Embryonic facial prominence (tissue), 1 donor: ENCODE measurements at regions not wholly inside any gene's neighbourhood (a gene's known extent, or its start where the extent isn't known, plus 50 kb on each side); places are given as distances from the start of the nearest gene placed in this dataset.
"Not testable (repeated sequence)": the region's sequence is repeated elsewhere in the genome, so short reads cannot be mapped to it uniquely, and the experiment has no call there.

Experiments used
- DNase-seq: peaks from one replicate; pipeline ENCODE4 v3.0.0-alpha.2; 2016; ENCODE audit errors: extremely low spot score

- DNase-seq = no peak
Observed at GRCh38 chr2:22086726-22087125, 963.0 kb downstream of the TDRD15 start.

GRCh38 chr2:22103617-22104016 lies 979.8 kb downstream of the TDRD15 start:
- not testable (repeated sequence) for DNase-seq

GRCh38 chr2:22110244-22110651 lies 986.5 kb downstream of the TDRD15 start:
- DNase-seq = no peak

- DNase-seq = no peak
Observed at GRCh38 chr2:22124003-22124402, 1000.2 kb downstream of the TDRD15 start.

- no peak for DNase-seq
Observed at GRCh38 chr2:22126106-22126505, 1002.3 kb downstream of the TDRD15 start.

GRCh38 chr2:22126978-22127377 lies 1003.2 kb downstream of the TDRD15 start:
- no peak for DNase-seq

GRCh38 chr2:22134421-22134820 lies 1010.7 kb downstream of the TDRD15 start:
- no peak for DNase-seq

GRCh38 chr2:22136446-22136845 lies 1012.7 kb downstream of the TDRD15 start:
- DNase-seq = no peak

- DNase-seq = no peak
Observed at GRCh38 chr2:22143840-22144239, 1020.1 kb downstream of the TDRD15 start.

GRCh38 chr2:22153931-22154613 lies 1030.3 kb downstream of the TDRD15 start:
- DNase-seq = no peak

GRCh38 chr2:22156661-22157060 lies 1032.9 kb downstream of the TDRD15 start:
- not testable (repeated sequence) for DNase-seq

- no peak for DNase-seq
Observed at GRCh38 chr2:22167256-22167655, 1043.5 kb downstream of the TDRD15 start.

GRCh38 chr2:22175003-22175402 lies 1051.2 kb downstream of the TDRD15 start:
- DNase-seq = no peak

- no peak for DNase-seq
Observed at GRCh38 chr2:22185251-22185650, 1061.5 kb downstream of the TDRD15 start.

- not testable (repeated sequence) for DNase-seq
Observed at GRCh38 chr2:22186261-22186828, 1062.6 kb downstream of the TDRD15 start.

GRCh38 chr2:22189893-22190480 lies 1066.2 kb downstream of the TDRD15 start:
- DNase-seq = no peak

GRCh38 chr2:22194218-22194617 lies 1070.5 kb downstream of the TDRD15 start:
- no peak for DNase-seq

GRCh38 chr2:22196806-22197205 lies 1073.0 kb downstream of the TDRD15 start:
- DNase-seq = no peak

GRCh38 chr2:22198381-22199283 lies 1074.9 kb downstream of the TDRD15 start:
- DNase-seq = no peak

- DNase-seq = no peak
Observed at GRCh38 chr2:22199994-22200393, 1076.2 kb downstream of the TDRD15 start.

GRCh38 chr2:22209545-22209944 lies 1085.8 kb downstream of the TDRD15 start:
- no peak for DNase-seq

- no peak for DNase-seq
Observed at GRCh38 chr2:22213237-22213636, 1089.5 kb downstream of the TDRD15 start.
